GM19463 (cell line): ENCODE measurements at regions not wholly inside any gene's neighbourhood (a gene's known extent, or its start where the extent isn't known, plus 50 kb on each side); places are given as distances from the start of the nearest gene placed in this dataset.

Experiments used
- ATAC-seq: cut with Tn5 transposase; IDR thresholded peaks from one replicate; pipeline ENCODE4 v1.9.1; 2021; ENCODE audit warnings: mild to moderate bottlenecking, moderate library complexity; ENCODE audit not compliant: unreplicated experiment

DNA sequence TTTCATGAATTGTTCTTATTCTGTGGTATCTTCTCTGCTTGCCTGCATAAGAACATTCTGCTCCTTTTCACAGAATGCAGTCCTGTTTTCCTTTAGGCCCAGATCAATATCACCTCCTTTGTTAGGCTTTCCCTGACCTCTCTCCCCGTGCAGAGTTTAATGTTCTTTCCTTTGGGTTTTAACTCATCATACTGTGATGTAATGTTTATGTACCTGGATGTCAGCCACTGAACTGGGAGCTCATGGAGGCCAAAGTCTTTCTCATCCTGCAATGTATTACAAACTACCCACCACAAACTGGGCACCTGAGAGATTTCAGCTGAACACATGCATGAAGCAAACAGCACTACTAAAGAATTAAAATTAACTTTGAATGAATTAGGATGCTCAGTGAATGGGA, 192.8 kb upstream of the RORA start:
- no peak for ATAC-seq

DNA sequence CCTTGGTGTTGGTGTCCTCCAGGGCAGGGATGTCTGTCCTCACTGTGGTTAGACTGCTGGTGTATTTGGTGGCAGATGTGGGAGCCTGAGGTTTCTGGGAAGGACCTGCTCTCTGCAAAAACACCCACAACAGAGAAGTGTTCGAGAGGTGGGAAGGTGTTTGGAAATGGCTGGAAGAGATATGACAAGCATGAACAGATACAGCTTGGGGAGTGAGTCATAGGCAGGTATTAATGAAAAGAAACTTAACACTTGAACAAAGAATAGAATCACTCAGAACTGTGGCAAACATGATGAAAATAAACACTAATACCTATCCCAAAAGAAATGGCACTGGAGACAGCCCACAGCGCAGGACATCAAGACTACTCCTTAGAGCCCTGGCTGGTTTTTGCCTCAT, 192.4 kb upstream of the RORA start:
- ATAC-seq, result no peak

DNA sequence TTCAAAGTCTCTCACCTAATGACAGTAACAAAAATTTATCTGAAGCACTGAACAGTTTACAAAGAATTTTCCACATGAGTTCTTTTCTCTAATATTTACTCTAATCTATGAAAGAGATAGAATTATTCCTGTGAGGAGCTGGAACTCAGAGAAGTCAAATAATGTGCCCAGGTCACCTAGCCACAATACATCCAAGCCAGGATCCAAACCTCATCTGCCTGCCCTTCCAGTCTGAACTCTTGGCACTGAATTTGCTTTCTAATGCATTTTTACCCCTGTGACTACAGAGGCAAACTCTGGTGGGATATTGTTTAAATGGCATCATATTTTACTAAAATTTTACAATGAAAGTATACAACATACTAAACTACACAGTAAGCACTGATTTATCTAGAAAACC, 191.4 kb upstream of the RORA start:
- no peak for ATAC-seq

DNA sequence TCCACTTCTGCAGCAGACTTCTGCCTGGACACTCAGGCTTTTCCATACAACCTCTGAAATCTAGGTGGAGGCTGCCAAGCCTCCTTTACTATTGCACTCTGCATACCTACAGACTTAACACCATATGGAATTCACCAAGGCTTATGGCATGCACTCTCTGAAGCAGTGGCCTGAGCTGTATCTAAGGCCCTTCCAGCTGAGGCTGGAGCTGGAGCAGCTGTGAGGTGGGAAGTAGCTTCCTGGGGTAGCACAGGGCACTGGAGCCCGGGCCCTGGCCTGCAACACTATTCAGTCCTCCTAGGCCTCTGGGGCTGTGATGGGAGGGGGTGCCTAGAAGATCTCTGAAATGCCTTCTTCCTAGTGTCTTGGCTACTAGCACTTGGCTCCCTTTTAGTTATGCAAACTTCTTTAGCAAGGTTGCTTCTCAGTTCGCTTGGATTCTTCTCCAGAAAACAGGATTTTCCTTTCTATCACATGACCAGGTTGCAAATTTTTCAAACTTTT, 186.6 kb upstream of the RORA start:
- ATAC-seq, result no peak

DNA sequence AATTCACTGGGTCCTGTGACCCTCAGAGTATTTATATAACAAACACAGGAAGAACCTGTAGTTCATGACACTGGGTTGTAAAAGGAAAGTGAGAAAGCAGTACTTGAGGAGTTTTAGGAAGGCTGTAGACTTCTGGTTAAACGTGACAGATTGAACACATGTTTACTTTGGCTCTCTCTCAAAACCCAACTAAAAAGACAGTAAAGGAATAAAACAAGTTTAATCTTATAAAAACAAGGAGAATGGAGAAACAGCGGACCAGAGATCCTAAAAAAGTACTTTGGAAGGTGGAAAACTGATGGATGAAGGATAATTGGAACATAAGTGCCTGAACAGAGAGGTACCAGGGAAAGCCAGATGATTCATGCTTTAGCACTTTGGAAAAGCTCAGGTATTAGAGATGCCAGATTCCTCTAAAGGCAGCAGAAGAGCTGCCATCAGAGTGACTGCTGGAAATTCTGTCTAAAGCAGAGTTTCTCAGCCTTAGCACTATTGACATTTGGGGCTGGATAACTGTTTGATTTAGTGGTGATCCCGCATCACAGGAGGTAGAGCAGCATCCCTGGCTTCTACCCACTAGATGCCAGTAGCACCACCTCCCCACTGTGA, 182.9 kb upstream of the RORA start:
- ATAC-seq, result no peak

DNA sequence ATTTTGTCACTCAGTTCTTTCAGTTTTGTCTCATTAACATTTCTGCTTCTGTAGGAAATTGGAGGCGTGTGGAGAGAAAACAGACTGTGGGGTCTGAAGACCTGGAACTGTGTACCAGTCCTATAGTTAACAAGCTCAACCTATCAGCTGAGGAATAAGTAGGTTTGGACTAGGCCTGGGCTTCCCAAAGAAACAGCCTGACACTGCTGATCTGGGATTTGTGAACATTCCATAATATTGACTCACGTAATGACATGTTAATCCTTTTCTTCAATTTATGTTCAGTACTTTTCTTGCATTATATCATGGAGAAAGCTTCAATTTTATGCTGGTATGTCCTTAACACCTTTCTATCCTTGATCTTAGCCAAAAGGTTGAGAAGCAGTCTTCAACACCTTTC, 181.6 kb upstream of the RORA start:
- no peak for ATAC-seq

DNA sequence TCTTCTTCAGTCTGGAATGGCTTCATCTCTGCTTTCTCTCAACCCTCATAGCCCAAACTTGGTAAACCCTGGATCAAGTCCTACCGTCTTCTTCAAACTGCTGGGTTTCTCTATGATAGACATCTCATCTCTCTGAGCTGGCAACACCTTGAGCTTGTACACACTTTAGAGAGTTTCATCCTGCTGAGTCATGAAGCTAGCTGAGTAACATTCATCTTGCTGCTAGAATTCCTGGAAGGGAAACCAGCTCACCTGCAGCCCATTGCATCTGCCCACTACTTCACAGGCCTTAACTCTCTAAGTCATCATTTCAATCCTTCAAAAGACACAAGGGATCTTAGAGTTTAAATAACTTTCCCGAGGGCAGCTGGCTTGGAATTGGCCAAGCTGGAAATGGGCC, 175.5 kb upstream of the RORA start:
- no peak for ATAC-seq

DNA sequence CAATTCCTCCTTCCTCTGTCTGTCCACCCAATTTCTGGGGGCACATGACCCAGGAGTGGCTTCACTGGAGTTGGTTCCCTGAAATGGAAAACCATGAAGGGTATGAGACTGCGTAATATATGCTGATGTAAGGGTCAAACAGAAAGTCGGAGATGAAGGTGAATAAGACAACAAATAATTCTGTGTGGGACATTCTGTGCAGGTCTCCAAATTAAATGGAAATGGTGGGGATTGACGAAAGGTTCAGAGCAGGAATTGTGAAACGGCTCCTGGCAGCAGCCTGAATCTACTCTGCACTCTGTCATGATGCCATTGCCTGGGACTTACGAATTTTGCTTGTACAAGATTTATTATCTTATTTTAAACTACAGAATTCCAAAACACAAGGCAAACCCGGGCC, 174.8 kb upstream of the RORA start:
- ATAC-seq, result no peak

DNA sequence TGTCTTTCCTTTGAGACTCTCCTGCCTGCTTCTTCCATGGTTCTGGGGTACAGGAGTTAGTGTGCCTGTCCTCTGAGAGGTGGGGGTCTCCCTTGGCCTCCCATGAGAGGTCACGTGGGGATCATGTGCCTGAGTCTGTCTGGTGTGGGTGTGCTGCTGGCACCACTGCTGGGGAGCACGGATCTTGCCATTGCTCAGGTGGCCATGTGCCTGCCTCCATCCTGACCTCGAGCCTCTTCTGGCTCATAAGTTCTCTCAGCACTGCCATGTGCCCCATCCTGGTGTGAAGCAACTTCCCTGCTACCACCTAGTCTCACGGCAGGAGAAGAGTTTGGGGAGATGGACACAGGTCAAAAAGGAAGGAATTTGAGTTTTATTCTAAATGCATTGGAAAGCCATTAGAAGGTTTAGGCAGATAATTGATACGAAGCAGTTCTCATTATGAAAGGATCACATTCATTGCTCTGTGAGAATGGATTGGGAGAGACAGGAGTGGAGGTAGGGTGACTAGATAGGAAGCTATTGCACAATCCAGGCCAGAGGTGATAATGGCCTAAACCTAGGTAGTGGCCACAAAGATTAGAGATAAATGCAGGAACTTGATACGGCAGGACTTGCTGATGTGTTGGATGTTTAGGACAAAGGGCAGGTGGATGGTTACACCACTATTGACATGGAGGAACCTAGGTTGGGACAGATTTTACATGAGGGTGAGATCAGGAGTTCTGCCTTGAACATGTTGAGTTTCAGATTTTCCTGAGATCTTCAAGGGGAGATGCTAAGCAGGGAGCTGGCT, 173.0 kb upstream of the RORA start:
- ATAC-seq, result no peak

DNA sequence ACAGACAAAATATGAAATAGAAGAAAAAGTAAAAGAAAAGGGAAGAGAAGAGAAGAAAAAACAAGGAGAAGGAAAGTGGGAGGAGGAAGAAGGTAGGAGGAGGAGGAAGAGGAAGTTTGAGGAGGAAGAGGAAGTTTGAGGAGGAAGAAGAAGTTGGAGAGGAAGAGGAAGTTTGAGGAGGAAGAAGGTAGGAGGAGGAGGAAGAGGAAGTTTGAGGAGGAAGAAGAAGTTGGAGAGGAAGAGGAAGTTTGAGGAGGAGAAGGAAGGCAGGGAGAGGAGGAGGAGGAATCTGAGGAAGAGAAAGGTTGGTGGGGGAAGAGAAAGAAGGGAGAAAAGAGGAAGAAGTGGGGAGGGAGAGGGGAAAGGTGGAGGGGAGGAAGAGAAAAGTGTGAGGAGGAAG, 169.2 kb upstream of the RORA start:
- ATAC-seq, result no peak

DNA sequence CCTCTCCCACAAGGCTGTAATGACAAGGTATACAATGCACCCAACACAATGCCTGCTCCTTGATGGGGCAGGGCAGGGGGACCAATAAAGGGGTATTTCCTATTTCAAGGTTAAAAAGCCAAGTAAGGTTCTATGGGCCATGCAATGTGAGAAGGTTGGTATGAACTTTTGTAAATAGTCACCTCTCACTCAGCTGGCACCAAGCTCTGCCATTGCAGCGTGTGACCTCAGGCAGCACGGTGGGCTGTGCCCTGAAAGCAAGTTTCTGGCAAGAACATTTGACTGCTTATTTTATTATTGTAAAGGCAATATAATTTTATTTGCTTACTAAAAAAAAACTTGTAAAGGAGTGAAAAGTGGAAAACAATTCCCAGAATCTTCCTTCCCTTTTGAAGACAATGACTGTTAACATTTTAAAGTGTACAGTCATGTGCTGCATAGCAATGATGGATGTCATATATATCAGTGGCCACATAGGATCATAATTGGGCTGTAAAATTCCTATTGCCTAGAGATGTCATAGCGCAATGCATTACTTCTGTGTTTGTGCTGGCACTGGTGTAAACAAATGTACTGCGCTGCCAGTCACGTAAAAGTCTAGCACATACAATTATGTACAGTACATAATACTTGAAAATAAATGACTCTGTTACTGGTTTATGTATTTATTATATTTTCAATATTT, 167.3 kb upstream of the RORA start:
- no peak for ATAC-seq

DNA sequence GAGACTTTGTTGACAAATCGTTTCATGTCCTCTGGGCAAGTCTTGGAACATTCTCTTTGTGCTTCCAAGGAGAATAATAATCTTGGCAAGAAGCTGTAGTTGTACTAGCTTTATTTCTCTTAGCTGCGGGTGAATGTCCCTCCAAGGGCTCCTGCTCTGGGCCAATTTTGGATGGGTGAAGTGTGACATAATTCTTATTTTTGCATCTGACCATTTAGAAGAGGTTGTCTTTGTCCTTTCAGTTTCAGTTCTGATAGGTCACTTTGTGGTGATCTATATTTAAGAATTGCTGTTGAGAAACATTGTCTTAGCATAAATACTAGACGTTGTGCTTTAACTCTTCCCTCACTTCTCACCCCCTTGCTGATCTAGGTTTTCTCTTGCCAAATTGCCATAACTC, 164.8 kb upstream of the RORA start:
- no peak for ATAC-seq

DNA sequence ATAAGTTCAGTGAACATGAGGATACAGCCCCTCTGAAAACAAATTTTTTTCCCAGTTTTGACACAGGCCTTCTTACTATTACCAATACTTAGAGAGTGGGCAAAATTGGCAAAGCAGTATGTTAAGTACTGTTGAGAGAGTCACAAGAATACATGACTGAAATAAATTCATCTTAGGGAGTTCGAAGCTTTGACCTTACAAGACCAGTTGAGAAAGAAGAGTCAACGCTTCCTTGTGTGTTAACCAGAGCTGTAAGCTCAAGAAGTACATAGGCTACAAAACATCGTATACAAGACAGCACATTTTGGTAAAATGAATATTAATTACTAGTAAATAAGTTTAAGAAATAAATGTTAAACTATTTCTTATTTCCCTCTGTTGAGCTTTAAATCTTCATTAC, 164.4 kb upstream of the RORA start:
- no peak for ATAC-seq

DNA sequence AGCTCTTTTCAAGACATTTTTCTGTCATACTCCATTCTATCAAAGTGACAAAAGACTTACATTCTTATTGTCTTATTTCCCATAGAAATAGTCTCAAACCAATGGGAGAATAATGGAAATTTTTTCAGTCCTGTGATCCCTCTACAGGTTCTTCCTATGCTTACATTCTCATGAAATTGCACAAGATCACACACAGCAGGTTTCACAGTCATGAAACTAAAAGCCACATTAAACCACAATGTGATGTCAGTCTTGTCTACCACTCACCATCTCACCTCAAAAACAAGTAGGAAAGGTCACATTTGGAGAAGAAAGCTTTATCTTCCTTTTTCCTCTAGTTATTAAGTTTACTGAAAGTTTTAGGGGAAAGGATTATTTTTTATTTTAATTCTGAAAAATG, 161.0 kb upstream of the RORA start:
- no peak for ATAC-seq

DNA sequence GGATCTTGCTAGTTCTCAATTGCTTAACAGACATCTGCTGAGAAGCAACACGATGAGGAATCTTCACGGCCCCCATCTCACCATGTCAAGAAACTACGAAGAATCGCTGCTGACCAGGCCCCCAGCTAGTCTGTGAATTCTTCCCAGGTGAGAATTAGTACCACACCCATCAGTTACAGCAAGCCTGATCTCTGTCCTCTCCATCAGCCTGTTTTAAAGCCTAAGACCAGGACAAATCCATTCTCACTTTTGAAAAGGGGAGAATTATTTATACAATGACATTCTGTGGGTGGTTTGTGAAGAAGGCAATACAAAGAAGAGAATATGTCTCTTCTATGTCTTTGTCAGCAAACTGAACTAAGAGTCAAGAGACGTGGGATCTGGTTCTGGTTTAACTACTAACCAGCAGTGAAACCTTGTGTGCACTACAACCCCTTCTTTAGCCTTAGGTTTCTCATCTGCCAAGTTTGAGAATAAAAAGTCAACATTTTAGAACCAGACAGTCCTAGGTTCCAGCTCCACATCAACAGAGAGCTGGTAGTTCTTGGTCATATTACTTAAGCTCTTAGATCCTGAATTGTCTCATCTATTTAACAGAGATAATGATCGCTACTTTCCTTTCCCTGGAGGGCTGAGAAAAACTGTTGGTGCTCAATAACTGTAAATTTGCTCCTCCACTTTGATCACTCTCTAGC, 160.4 kb upstream of the RORA start:
- ATAC-seq, result no peak

DNA sequence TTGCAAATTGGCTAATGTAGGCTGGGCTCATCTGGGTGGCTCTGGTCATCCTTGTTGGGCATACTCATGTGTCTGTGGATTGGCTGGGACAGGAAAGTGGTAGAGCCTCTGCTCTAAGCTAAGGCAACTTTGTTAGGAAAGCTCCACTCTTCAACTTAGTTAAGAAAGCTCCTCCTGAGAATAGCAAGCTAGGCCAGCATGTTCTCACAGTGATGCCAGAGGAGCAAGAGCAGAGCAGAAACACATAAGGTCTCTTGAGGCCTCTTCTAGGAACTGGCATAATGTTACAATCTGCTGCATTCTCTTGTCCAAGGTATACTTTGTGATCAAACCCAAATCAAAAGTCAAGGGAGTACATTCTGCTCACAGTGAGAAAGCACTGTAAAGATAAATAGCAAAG, 158.6 kb upstream of the RORA start:
- ATAC-seq, result no peak

DNA sequence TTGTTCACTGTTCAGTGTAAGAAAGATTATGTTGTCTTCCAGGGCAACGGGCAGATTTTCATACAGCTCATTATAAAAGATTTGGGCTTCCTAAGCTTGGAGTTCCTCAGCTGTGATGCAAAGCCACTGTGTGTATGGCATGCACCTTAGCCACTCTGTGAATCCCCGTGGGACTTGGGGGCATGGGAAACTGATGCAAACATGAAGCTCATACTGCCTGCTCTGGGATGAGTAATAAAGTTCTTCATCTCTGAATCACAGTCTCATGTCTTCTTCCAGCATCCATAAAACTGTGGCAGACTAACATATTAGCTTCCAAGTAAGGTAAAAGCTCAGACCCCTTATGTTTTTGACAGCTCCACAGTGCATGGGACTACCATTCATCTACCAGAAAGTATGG, 154.3 kb upstream of the RORA start:
- ATAC-seq, result no peak

DNA sequence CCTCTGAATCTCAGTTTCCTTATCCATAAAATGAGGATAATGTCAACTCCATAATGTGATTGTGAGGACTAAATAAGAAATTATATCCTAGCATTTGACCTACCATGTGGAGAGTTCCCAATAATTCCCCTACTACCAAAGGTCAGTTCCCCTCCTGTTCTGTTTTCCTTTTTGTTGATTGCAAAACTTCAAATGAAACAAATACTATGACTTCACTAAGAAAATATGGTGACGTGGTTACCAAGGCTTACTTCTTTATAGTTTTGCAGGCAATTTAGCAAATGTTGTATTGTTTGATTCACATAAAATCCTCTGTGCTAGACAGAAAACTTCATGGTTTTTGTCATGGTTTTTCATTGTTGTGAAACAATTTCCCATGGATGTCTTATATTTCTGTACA, 153.8 kb upstream of the RORA start:
- ATAC-seq, result no peak

DNA sequence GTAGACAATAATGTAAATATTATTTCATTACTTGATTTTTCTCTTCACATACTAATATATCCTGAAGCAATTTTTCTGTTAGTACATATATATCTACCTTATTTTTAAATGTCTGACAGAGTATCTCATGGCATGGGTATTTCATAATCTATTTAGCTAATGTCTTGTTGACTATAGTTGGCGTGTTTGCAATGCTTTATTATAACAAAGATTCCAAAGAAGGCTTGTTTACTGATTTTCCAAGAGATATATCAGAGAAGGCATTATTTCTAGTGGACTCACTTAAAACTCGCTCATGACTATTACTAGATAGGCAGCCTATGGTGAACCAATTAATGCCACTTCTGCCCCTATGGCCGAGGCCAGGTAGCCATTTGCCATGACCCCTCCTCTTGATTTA, 152.4 kb upstream of the RORA start:
- no peak for ATAC-seq

DNA sequence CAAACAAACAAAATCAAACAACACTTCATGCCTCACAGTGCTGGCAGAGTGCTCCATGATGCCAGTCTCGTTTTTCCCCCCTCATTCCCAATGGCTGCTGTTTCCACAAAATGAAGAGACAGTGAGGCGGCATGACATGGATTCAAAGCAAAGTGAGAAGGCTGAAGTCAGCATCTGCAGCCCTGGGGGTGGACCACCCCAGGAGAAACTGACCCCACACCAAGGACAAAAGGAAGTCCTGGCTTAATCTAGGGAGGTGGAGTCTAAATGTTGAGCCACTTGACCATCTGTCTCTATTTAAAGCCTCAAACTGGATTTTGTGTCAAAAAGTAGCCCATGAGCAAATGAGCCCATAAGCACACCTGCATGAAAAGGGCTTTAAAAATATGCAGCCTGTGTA, 151.2 kb upstream of the RORA start:
- no peak for ATAC-seq

DNA sequence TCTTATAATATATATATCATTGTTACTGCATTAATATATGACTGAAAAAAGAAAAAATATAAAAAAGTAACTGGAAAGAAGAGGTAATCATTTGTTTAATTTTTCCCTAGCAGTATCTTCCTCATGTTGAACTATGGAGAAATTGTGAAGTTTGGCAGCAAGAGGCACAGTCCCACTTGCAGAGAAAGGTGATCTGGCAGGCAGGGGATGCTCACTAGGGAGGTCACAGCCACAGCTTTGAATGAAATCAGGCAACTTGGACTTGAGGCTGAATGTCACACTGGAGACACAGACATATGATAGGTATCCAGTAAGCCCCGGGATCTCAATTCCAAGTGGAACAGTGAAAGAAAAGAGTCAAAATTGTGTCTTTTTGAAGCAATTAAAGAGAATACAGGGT, 149.9 kb upstream of the RORA start:
- no peak for ATAC-seq

DNA sequence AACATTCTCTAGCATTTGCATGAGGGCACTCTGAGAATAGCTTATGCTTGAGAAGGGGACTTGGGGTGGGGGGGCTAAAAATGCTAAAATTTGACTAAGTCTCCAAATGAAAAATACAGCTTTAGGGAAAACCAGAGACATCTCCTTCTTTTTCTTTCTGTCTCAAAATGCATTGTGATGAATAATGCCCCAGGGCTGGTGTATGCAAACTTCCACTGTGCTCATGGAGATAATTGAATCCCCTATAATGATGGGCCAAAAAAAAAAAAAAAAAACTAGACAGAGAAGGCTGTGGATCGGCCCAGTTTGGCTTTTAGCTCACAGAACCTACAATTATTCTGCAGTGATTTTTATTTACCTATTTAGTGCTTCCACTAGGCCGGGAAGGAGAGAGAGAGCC, 147.9 kb upstream of the RORA start:
- no peak for ATAC-seq
